OCI-LY1 (cell line): ENCODE measurements at regions not wholly inside any gene's neighbourhood (a gene's known extent, or its start where the extent isn't known, plus 50 kb on each side); places are given as distances from the start of the nearest gene placed in this dataset.

Experiments used
- CTCF ChIP-seq: fragments of 200-600 bp; sonication (generic), shearing (Covaris generic); IDR thresholded peaks from 2 replicates; pipeline ENCODE4 v1.5.1; 2017; ENCODE audit warnings: mild to moderate bottlenecking, antibody characterized with exemption, low read length, moderate library complexity, mixed read lengths
- EZH2 ChIP-seq: fragments of 200-600 bp; sonication (generic), shearing (Covaris generic); IDR thresholded peaks from 2 replicates; pipeline ENCODE4 v1.8.0; 2017; ENCODE audit warnings: borderline replicate concordance, mixed run types, mild to moderate bottlenecking, antibody characterized with exemption, low read length, moderate library complexity, mixed read lengths

GRCh38 chr5:56480078-56480704 lies 247.1 kb upstream of the ANKRD55 start:
- no peak for TF ChIP-seq CTCF
- TF ChIP-seq EZH2: no peak
